Astrocyte (in vitro differentiated cells and primary cell): ENCODE measurements at regions not wholly inside any gene's neighbourhood (a gene's known extent, or its start where the extent isn't known, plus 50 kb on each side); places are given as distances from the start of the nearest gene placed in this dataset.

Experiments used
- DNase-seq: peaks from one replicate; pipeline ENCODE4 v3.0.0-alpha.2; 2010; ENCODE audit warnings: low read depth
- FAIRE-seq: peaks from 2 replicates; lab custom pipeline; 2011; peaks lifted over from hg19 to GRCh38; lab: Jason Lieb, UNC
- H2AFZ ChIP-seq: 2 replicates; pipeline ENCODE4 v1.6.0; 2012; ENCODE audit warnings: low read depth, low read length, inconsistent platforms
- H3K27ac ChIP-seq: 2 replicates; pipeline ENCODE4 v1.5.1; 2011; ENCODE audit warnings: low read depth, low read length, inconsistent platforms
- H3K27me3 ChIP-seq: 2 replicates; pipeline ENCODE4 v1.6.0; 2011; ENCODE audit warnings: low read length, inconsistent platforms; ENCODE audit not compliant: insufficient read depth
- H3K36me3 ChIP-seq: 2 replicates; pipeline ENCODE4 v1.5.1; 2011; ENCODE audit warnings: low read length, inconsistent platforms; ENCODE audit not compliant: insufficient read depth
- H3K4me1 ChIP-seq: 2 replicates; pipeline ENCODE4 v1.5.1; 2011; ENCODE audit warnings: low read length, inconsistent platforms; ENCODE audit not compliant: insufficient read depth
- H3K4me2 ChIP-seq: 2 replicates; pipeline ENCODE4 v1.6.0; 2012; ENCODE audit warnings: low read length, inconsistent platforms
- H3K4me3 ChIP-seq: 2 replicates; pipeline ENCODE4 v1.5.1; 2011; ENCODE audit warnings: low read depth, mild to moderate bottlenecking, low read length, inconsistent platforms; ENCODE audit not compliant: insufficient read depth
- H3K79me2 ChIP-seq: 2 replicates; pipeline ENCODE4 v1.6.0; 2012; ENCODE audit warnings: mild to moderate bottlenecking, low read length, inconsistent platforms; ENCODE audit not compliant: insufficient read depth
- H3K9ac ChIP-seq: 2 replicates; pipeline ENCODE4 v1.6.0; 2012; ENCODE audit warnings: mild to moderate bottlenecking, low read length, inconsistent platforms
- H3K9me3 ChIP-seq: 2 replicates; pipeline ENCODE4 v1.5.1; 2012; ENCODE audit warnings: low read depth, mild to moderate bottlenecking, low read length, inconsistent platforms; ENCODE audit not compliant: insufficient read depth
- H4K20me1 ChIP-seq: 2 replicates; pipeline ENCODE4 v1.6.0; 2012; ENCODE audit warnings: low read length, inconsistent platforms; ENCODE audit not compliant: insufficient read depth
- H3K27ac Mint-ChIP-seq: one replicate; pipeline ENCODE4 v1.8.0; 2021; ENCODE audit warnings: mild to moderate bottlenecking, mixed read lengths; ENCODE audit not compliant: unreplicated experiment
- H3K27me3 Mint-ChIP-seq: one replicate; pipeline ENCODE4 v1.8.0; 2021; ENCODE audit warnings: low read depth, mixed read lengths; ENCODE audit not compliant: unreplicated experiment
- H3K36me3 Mint-ChIP-seq: one replicate; pipeline ENCODE4 v1.8.0; 2021; ENCODE audit warnings: low read depth, mixed read lengths; ENCODE audit not compliant: unreplicated experiment
- H3K4me1 Mint-ChIP-seq: one replicate; pipeline ENCODE4 v1.8.0; 2021; ENCODE audit warnings: low read depth, mixed read lengths; ENCODE audit not compliant: unreplicated experiment
- H3K4me3 Mint-ChIP-seq: one replicate; pipeline ENCODE4 v1.8.0; 2021; ENCODE audit warnings: mild to moderate bottlenecking, moderate library complexity, mixed read lengths; ENCODE audit not compliant: unreplicated experiment
- H3K9me3 Mint-ChIP-seq: one replicate; pipeline ENCODE4 v1.8.0; 2021; ENCODE audit warnings: mild to moderate bottlenecking, mixed read lengths; ENCODE audit not compliant: unreplicated experiment
- CTCF ChIP-seq: IDR thresholded peaks from 2 replicates; pipeline ENCODE4 v1.5.1; 2011; ENCODE audit warnings: low read depth, mild to moderate bottlenecking, inconsistent platforms, low read length, moderate library complexity; ENCODE audit not compliant: insufficient read depth
- EZH2 ChIP-seq: IDR thresholded peaks from 2 replicates; pipeline ENCODE4 v1.6.1; 2012; ENCODE audit warnings: mild to moderate bottlenecking, low read length, inconsistent platforms; ENCODE audit not compliant: insufficient read depth

- FAIRE-seq (no peak), DNase-seq (no peak)
- Histone ChIP-seq H2AFZ (no peak overlapping the region), H3K27me3 (no peaks in the 10 kb centered on the region), H3K79me2 (no peaks in the 10 kb centered on the region), H3K4me1 (no peaks in the 10 kb centered on the region), H3K4me2 (no peak overlapping the region), H3K36me3 (no peaks in the 10 kb centered on the region), H3K9ac (no peak overlapping the region), H3K9me3 (peaks cover 3% of the 10 kb centered on the region), H3K4me3 (no peak overlapping the region), H4K20me1 (no peaks in the 10 kb centered on the region), H3K27ac (no peak overlapping the region)
- Mint-ChIP-seq H3K9me3 (no peaks in the 10 kb centered on the region), H3K27ac (no peak overlapping the region), H3K4me1 (peaks cover 3% of the 10 kb centered on the region), H3K4me3 (no peak overlapping the region), H3K27me3 (no peaks in the 10 kb centered on the region), H3K36me3 (no peaks in the 10 kb centered on the region)
- TF ChIP-seq CTCF: no peak
Observed at GRCh38 chr13:78033509-78033908, 114.9 kb upstream of the EDNRB start.

DNA sequence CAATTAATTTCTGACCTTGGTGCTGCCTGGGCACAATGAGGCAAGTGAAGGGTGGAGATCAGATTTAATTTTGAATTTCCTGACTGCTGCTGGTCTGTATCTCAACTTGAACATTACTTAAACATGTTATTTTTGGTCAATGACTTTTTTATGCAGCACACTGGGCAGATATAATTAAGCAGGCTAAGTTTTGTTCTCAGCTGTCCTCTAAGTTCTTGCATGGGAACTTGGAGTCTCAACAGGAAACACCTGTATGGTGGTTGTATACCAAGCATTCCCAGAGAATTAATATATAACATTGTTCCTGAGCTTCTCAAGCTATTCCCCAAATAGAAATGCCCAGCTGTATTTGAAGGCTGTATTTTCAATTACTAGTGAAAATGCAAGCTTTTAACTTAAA is 113.5 kb upstream of the EDNRB start:
- H3K36me3 ChIP-seq: no peaks in the 10 kb centered on the region
- Mint-ChIP-seq H3K9me3 (no peaks in the 10 kb centered on the region), H3K36me3 (no peaks in the 10 kb centered on the region), H3K27me3 (no peaks in the 10 kb centered on the region), H3K27ac (no peak overlapping the region), H3K4me1 (peaks cover 3% of the 10 kb centered on the region), H3K4me3 (no peak overlapping the region)
- no peak overlapping the region for H3K27ac ChIP-seq
- no peak overlapping the region for H3K4me2 ChIP-seq
- no peak overlapping the region for H3K4me3 ChIP-seq
- no peak overlapping the region for H3K9ac ChIP-seq
- no peaks in the 10 kb centered on the region for H3K27me3 ChIP-seq
- H3K9me3 ChIP-seq: peaks cover 3% of the 10 kb centered on the region
- H3K79me2 ChIP-seq: no peaks in the 10 kb centered on the region
- H4K20me1 ChIP-seq: no peaks in the 10 kb centered on the region
- no peak overlapping the region for H2AFZ ChIP-seq
- TF ChIP-seq CTCF (no peak), EZH2 (no peak)
- DNase-seq (no peak), FAIRE-seq (no peak)
- H3K4me1 ChIP-seq: no peaks in the 10 kb centered on the region

- H3K27me3 Mint-ChIP-seq: no peaks in the 10 kb centered on the region
- Histone ChIP-seq H3K27ac (no peak overlapping the region), H3K4me2 (no peak overlapping the region), H3K4me1 (no peaks in the 10 kb centered on the region), H2AFZ (no peak overlapping the region), H3K4me3 (no peak overlapping the region), H4K20me1 (no peaks in the 10 kb centered on the region), H3K79me2 (no peaks in the 10 kb centered on the region), H3K27me3 (no peaks in the 10 kb centered on the region), H3K9ac (no peak overlapping the region), H3K9me3 (peaks cover 3% of the 10 kb centered on the region), H3K36me3 (no peaks in the 10 kb centered on the region)
- no peaks in the 10 kb centered on the region for H3K9me3 Mint-ChIP-seq
- no peak overlapping the region for H3K4me3 Mint-ChIP-seq
- DNase-seq (no peak), FAIRE-seq (no peak)
- TF ChIP-seq EZH2: no peak
- TF ChIP-seq CTCF: no peak
- H3K27ac Mint-ChIP-seq: no peak overlapping the region
- H3K4me1 Mint-ChIP-seq: peaks cover 3% of the 10 kb centered on the region
- H3K36me3 Mint-ChIP-seq: no peaks in the 10 kb centered on the region
Observed at GRCh38 chr13:78030341-78030896, 111.8 kb upstream of the EDNRB start.
